Liver (tissue), 3 donors: ENCODE measurements at regions not wholly inside any gene's neighbourhood (a gene's known extent, or its start where the extent isn't known, plus 50 kb on each side); places are given as distances from the start of the nearest gene placed in this dataset.

Experiments
- GABPA ChIP-seq, 2 donors: IDR thresholded peaks in 1 of 2; conservative IDR thresholded peaks in 1 of 2; 2 replicates each; pipeline ENCODE4 v1.6.1; 2016; ENCODE audit warnings: antibody characterized with exemption in 2 of 2, mild to moderate bottlenecking in 1 of 2, moderate library complexity in 1 of 2
- JUND ChIP-seq, 2 donors: IDR thresholded peaks; 2 replicates each; pipeline ENCODE4 v1.6.1; 2016; ENCODE audit warnings: antibody characterized with exemption in 2 of 2
- RAD21 ChIP-seq, 2 donors: IDR thresholded peaks; 2 replicates each; pipeline ENCODE4 v1.6.1; 2016; ENCODE audit warnings: antibody characterized with exemption in 2 of 2, mild to moderate bottlenecking in 2 of 2
- TF ChIP-seq, protein P1 (sequence below): fragments of 150-350 bp; IDR thresholded peaks from 2 replicates; pipeline ENCODE4 v1.5.1; 2017; ENCODE audit warnings: improper control_type of control experiment, low read depth, low read length; ENCODE audit not compliant: missing input control
- TF ChIP-seq, protein P2 (sequence below): IDR thresholded peaks from 2 replicates; pipeline ENCODE4 v1.6.1; 2016; ENCODE audit warnings: antibody characterized with exemption
- donor health status: healthy.
- donor health status: healthy.

DNA sequence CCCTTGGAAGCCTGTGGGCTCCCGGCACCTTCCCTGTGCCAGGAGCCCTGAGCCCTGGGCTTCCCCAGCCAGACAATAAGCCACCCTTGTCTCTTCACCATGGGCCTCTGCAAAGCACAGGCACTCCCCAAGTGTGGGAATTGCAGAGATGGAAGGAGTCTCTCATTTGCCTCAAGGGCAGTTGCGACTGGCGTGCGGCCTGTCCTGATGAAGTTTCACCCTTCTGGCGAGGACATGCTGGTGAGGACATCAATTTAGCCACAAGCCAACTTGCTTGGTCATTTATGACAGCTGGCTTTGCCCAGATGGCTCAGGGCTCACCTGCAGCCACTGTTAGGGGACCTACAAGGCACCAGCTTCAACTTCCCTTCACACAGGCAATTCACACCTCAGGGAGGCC, 180.2 kb downstream of the ANAPC1 start:
- TF ChIP-seq GABPA (IDR thresholded peaks at IDR 0.05 in 1 of 2, conservative IDR thresholded peaks at IDR 0.05 in 1 of 2): no peak
- TF ChIP-seq, protein P1, sequence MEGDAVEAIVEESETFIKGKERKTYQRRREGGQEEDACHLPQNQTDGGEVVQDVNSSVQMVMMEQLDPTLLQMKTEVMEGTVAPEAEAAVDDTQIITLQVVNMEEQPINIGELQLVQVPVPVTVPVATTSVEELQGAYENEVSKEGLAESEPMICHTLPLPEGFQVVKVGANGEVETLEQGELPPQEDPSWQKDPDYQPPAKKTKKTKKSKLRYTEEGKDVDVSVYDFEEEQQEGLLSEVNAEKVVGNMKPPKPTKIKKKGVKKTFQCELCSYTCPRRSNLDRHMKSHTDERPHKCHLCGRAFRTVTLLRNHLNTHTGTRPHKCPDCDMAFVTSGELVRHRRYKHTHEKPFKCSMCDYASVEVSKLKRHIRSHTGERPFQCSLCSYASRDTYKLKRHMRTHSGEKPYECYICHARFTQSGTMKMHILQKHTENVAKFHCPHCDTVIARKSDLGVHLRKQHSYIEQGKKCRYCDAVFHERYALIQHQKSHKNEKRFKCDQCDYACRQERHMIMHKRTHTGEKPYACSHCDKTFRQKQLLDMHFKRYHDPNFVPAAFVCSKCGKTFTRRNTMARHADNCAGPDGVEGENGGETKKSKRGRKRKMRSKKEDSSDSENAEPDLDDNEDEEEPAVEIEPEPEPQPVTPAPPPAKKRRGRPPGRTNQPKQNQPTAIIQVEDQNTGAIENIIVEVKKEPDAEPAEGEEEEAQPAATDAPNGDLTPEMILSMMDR: no peak
- TF ChIP-seq RAD21 (IDR thresholded peaks at IDR 0.05): no peak
- TF ChIP-seq JUND (IDR thresholded peaks at IDR 0.05): no peak
- TF ChIP-seq, protein P2, sequence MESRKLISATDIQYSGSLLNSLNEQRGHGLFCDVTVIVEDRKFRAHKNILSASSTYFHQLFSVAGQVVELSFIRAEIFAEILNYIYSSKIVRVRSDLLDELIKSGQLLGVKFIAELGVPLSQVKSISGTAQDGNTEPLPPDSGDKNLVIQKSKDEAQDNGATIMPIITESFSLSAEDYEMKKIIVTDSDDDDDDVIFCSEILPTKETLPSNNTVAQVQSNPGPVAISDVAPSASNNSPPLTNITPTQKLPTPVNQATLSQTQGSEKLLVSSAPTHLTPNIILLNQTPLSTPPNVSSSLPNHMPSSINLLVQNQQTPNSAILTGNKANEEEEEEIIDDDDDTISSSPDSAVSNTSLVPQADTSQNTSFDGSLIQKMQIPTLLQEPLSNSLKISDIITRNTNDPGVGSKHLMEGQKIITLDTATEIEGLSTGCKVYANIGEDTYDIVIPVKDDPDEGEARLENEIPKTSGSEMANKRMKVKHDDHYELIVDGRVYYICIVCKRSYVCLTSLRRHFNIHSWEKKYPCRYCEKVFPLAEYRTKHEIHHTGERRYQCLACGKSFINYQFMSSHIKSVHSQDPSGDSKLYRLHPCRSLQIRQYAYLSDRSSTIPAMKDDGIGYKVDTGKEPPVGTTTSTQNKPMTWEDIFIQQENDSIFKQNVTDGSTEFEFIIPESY: no peak
